ENCODE measurements at regions not wholly inside any gene's neighbourhood (a gene's known extent, or its start where the extent isn't known, plus 50 kb on each side); places are given as distances from the start of the nearest gene placed in this dataset.

DNA sequence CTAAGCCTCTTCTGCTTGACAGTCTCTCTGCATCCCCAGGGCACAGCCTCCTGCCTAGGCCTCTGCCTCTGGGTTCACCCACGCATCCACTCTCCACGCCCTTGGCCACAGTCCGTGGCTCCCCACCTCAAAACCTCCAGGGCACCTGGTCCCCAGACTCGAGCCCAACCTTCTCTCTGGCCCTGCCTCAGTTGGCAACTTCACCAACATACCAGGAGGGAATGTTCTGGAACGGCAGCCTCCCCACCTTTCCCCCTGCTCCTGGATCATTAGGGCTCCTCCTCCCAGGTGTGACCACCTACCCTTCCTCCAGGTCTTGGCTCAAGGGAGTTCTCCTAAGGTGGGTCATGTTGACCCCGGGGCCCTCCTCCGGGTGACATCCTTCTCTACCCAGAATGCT, 69.1 kb downstream of the SOX1 start:
- no peak for TF ChIP-seq SP1 (IDR thresholded peaks at IDR 0.05; ENCODE audit: low read depth)
- TF ChIP-seq, protein P1, sequence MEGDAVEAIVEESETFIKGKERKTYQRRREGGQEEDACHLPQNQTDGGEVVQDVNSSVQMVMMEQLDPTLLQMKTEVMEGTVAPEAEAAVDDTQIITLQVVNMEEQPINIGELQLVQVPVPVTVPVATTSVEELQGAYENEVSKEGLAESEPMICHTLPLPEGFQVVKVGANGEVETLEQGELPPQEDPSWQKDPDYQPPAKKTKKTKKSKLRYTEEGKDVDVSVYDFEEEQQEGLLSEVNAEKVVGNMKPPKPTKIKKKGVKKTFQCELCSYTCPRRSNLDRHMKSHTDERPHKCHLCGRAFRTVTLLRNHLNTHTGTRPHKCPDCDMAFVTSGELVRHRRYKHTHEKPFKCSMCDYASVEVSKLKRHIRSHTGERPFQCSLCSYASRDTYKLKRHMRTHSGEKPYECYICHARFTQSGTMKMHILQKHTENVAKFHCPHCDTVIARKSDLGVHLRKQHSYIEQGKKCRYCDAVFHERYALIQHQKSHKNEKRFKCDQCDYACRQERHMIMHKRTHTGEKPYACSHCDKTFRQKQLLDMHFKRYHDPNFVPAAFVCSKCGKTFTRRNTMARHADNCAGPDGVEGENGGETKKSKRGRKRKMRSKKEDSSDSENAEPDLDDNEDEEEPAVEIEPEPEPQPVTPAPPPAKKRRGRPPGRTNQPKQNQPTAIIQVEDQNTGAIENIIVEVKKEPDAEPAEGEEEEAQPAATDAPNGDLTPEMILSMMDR (IDR thresholded peaks at IDR 0.05 in 2 of 3, conservative IDR thresholded peaks at IDR 0.05 in 1 of 3; ENCODE audit: borderline replicate concordance in 1 of 3, insufficient read depth in 1 of 3, low read depth in 2 of 3, low read length in 2 of 3) = no peak
